Ovary (tissue), 7 donors: ENCODE measurements at regions not wholly inside any gene's neighbourhood (a gene's known extent, or its start where the extent isn't known, plus 50 kb on each side); places are given as distances from the start of the nearest gene placed in this dataset.

Experiments
- DNase-seq, 5 donors: peaks; one replicate each; pipeline ENCODE4 v3.0.0-alpha.2; 2019 to 2020
- H3K27ac ChIP-seq, 2 donors: fragments of 200-600 bp; one replicate each; pipeline versions ENCODE4 v1.5.1 to v1.8.0; 2019 to 2022
- H3K27me3 ChIP-seq: fragments of 200-600 bp; one replicate; pipeline ENCODE4 v1.8.0; 2022
- H3K36me3 ChIP-seq: fragments of 200-600 bp; sonication (generic); one replicate; pipeline ENCODE4 v1.5.1; 2019
- H3K4me1 ChIP-seq: one replicate; pipeline ENCODE4 v1.8.1; 2013; ENCODE audit warnings: mild to moderate bottlenecking, moderate library complexity; ENCODE audit not compliant: insufficient read depth
- H3K4me3 ChIP-seq: fragments of 200-600 bp; sonication (generic); one replicate; pipeline ENCODE4 v1.5.1; 2017
- H3K9me3 ChIP-seq, 2 donors: fragments of 200-600 bp in 1 of 2; sonication (generic) in 1 of 2; one replicate each; pipeline versions ENCODE4 v1.5.1 to v1.8.1; 2013 to 2019; ENCODE audit warnings: mild to moderate bottlenecking in 1 of 2, moderate library complexity in 1 of 2
- CTCF ChIP-seq, 3 donors: fragments of 450-650 bp in 2 of 3; fragments of 200-600 bp in 1 of 3; IDR thresholded peaks; one replicate each; pipeline versions ENCODE4 v1.5.1 to v1.8.0; 2016 to 2022; ENCODE audit warnings: antibody characterized with exemption in 3 of 3, mild to moderate bottlenecking in 1 of 3
- EP300 ChIP-seq: sonication (generic); formaldehyde crosslinking; IDR thresholded peaks from one replicate; pipeline ENCODE4 v1.6.1; 2017; ENCODE audit warnings: antibody characterized with exemption
- POLR2A ChIP-seq: fragments of 450-650 bp; IDR thresholded peaks from one replicate; pipeline ENCODE4 v1.6.1; 2017; ENCODE audit warnings: antibody characterized with exemption, mild to moderate bottlenecking, moderate library complexity
- whole genome bisulfite sequencing, 3 donors: extraction: QIAGEN DNeasy Blood & Tissue Kit in 1 of 3; methylation state at CpG; one replicate each; pipeline versions ENCODE4 v1.1.5 to v1.1.7; 2013 to 2017; 5-methylcytosine and 5-hydroxymethylcytosine counted together
- intact Hi-C, 4 donors: fragments of 100-400 bp; cut with DNase I; formaldehyde crosslinking; loops; one replicate each; pipeline versions ENCODE4 v1.11.0 to v1.15.1; 2022 to 2023
- donor health status: DM: no; HTN: no; CAD: no; lungs with moderate emphysema.
- donor health status: DM: no; HTN: no; CAD: no.
- donor health status: Bipolar disorder and iron deficiency.
- donor health status: DM: no; HTN: no; CAD: no.
- donor health status: DM: yes; HTN: yes; CAD: no.

- WGBS, 3 donors: 93 to 96% (median 95%) methylated on average over 25 of the region's 25 CpGs
- no peak overlapping the region for H3K27ac ChIP-seq
- H3K4me1 ChIP-seq: no peaks in the 10 kb centered on the region
- DNase-seq: no peak
- H3K36me3 ChIP-seq: no peaks in the 10 kb centered on the region
- intact Hi-C loops: loop anchor here in 1 of 4 donors (10.0 kb wide), 1 partner anchor 1931 kb away; no protein-coding TSS in a partner anchor
- no peak overlapping the region for H3K4me3 ChIP-seq
- H3K9me3 ChIP-seq: no peaks in the 10 kb centered on the region
- no peaks in the 10 kb centered on the region for H3K27me3 ChIP-seq
- TF ChIP-seq CTCF (IDR thresholded peaks at IDR 0.05) (no peak), EP300 (no peak), POLR2A (no peak)
Measured at GRCh38 chr6:170155464-170156196, 135.2 kb downstream of the DLL1 start.

- DNase-seq: peak in 2 of 5 donors; percentile 17 to 33
- Histone ChIP-seq H3K4me3 (no peak overlapping the region), H3K27me3 (no peaks in the 10 kb centered on the region), H3K4me1 (no peaks in the 10 kb centered on the region), H3K9me3 (no peaks in the 10 kb centered on the region), H3K27ac (no peak overlapping the region), H3K36me3 (no peaks in the 10 kb centered on the region)
- intact Hi-C loops: loop anchor here in 1 of 4 donors (10.0 kb wide), 1 partner anchor 1929 kb away; no protein-coding TSS in a partner anchor
- WGBS, 3 donors: 91% methylated on average over 28 to 29 of the region's 29 CpGs
- TF ChIP-seq POLR2A (no peak), CTCF (IDR thresholded peaks at IDR 0.05) (no peak), EP300 (no peak)
Measured at GRCh38 chr6:170153436-170154319, 137.2 kb downstream of the DLL1 start.

GRCh38 chr6:170152989-170153388 is 137.9 kb downstream of the DLL1 start:
- Histone ChIP-seq H3K4me1 (no peaks in the 10 kb centered on the region), H3K4me3 (no peak overlapping the region), H3K27me3 (no peaks in the 10 kb centered on the region), H3K36me3 (no peaks in the 10 kb centered on the region), H3K27ac (no peak overlapping the region), H3K9me3 (no peaks in the 10 kb centered on the region)
- peak in 2 of 5 donors; percentile 30 to 58 for DNase-seq
- 38 to 49% (median 43%) methylated on average over 13 of the region's 13 CpGs for WGBS, 3 donors
- TF ChIP-seq EP300: no peak
- no peak for TF ChIP-seq CTCF (IDR thresholded peaks at IDR 0.05)
- no peak for TF ChIP-seq POLR2A
- intact Hi-C loops: loop anchor here in 1 of 4 donors (10.0 kb wide), 1 partner anchor 1928 kb away; no protein-coding TSS in a partner anchor

- no peaks in the 10 kb centered on the region for H3K9me3 ChIP-seq
- H3K27me3 ChIP-seq: no peaks in the 10 kb centered on the region
- H3K4me1 ChIP-seq: no peaks in the 10 kb centered on the region
- no peaks in the 10 kb centered on the region for H3K36me3 ChIP-seq
- 70 to 73% (median 70%) methylated on average over 35 of the region's 35 CpGs for WGBS, 3 donors
- H3K27ac ChIP-seq: no peak overlapping the region
- no peak overlapping the region for H3K4me3 ChIP-seq
- DNase-seq: peak in 3 of 5 donors; percentile 20 to 48 (median 27)
- intact Hi-C loops: loop anchor here in 1 of 4 donors (10.0 kb wide), 1 partner anchor 1928 kb away; no protein-coding TSS in a partner anchor
- no peak for TF ChIP-seq CTCF (IDR thresholded peaks at IDR 0.05)
- no peak for TF ChIP-seq POLR2A
- TF ChIP-seq EP300: no peak
Measured at GRCh38 chr6:170152124-170152926, 138.6 kb downstream of the DLL1 start.
